HT-29 (cell line): ENCODE measurements at regions not wholly inside any gene's neighbourhood (a gene's known extent, or its start where the extent isn't known, plus 50 kb on each side); places are given as distances from the start of the nearest gene placed in this dataset.

Experiments used
- DNase-seq: peaks from one replicate; pipeline ENCODE4 v3.0.0-alpha.2; 2015; ENCODE audit warnings: low spot score

GRCh38 chr1:5342830-5343229, 649.4 kb downstream of the NPHP4 start:
- no peak for DNase-seq

GRCh38 chr1:5342172-5342571, 650.1 kb downstream of the NPHP4 start:
- no peak for DNase-seq

- no peak for DNase-seq
Measured at GRCh38 chr1:5341471-5341870, 650.8 kb downstream of the NPHP4 start.

- DNase-seq = no peak
Measured at GRCh38 chr1:5340560-5341130, 651.6 kb downstream of the NPHP4 start.

- no peak for DNase-seq
Measured at GRCh38 chr1:5338466-5338865, 653.8 kb downstream of the NPHP4 start.

- DNase-seq = no peak
Measured at GRCh38 chr1:5333291-5333690, 658.9 kb downstream of the NPHP4 start.

- no peak for DNase-seq
Measured at GRCh38 chr1:5331101-5331500, 661.1 kb downstream of the NPHP4 start.

GRCh38 chr1:5329068-5329739, 663.0 kb downstream of the NPHP4 start:
- no peak for DNase-seq

- no peak for DNase-seq
Measured at GRCh38 chr1:5324883-5325282, 667.3 kb downstream of the NPHP4 start.

- no peak for DNase-seq
Measured at GRCh38 chr1:5318143-5318816, 663.9 kb downstream of the AJAP1 start.

GRCh38 chr1:5317391-5317790, 663.0 kb downstream of the AJAP1 start:
- no peak for DNase-seq

GRCh38 chr1:5312862-5313261, 658.5 kb downstream of the AJAP1 start:
- DNase-seq = no peak

- no peak for DNase-seq
Measured at GRCh38 chr1:5312293-5312674, 657.9 kb downstream of the AJAP1 start.

GRCh38 chr1:5311634-5312292, 657.4 kb downstream of the AJAP1 start:
- no peak for DNase-seq

GRCh38 chr1:5311147-5311546, 656.7 kb downstream of the AJAP1 start:
- DNase-seq = no peak

GRCh38 chr1:5308249-5308648, 653.8 kb downstream of the AJAP1 start:
- DNase-seq = no peak

GRCh38 chr1:5304702-5305101, 650.3 kb downstream of the AJAP1 start:
- no peak for DNase-seq

GRCh38 chr1:5298376-5298775, 644.0 kb downstream of the AJAP1 start:
- no peak for DNase-seq

- no peak for DNase-seq
Measured at GRCh38 chr1:5297886-5298239, 643.5 kb downstream of the AJAP1 start.

GRCh38 chr1:5297180-5297885, 642.9 kb downstream of the AJAP1 start:
- no peak for DNase-seq

GRCh38 chr1:5296557-5297179, 642.3 kb downstream of the AJAP1 start:
- DNase-seq = no peak

GRCh38 chr1:5296095-5296494, 641.7 kb downstream of the AJAP1 start:
- no peak for DNase-seq
